Suprapubic skin (tissue), 3 donors: ENCODE measurements at regions not wholly inside any gene's neighbourhood (a gene's known extent, or its start where the extent isn't known, plus 50 kb on each side); places are given as distances from the start of the nearest gene placed in this dataset.
"Not testable (repeated sequence)": the region's sequence is repeated elsewhere in the genome, so short reads cannot be mapped to it uniquely, and the experiment has no call there.

ENCODE experiments used
- CTCF ChIP-seq, 2 donors: fragments of 200-600 bp in 1 of 2; fragments of 450-650 bp in 1 of 2; sonication (generic) in 1 of 2; IDR thresholded peaks; one replicate each; pipeline ENCODE4 v1.5.1; 2016 to 2019; ENCODE audit warnings: antibody characterized with exemption in 2 of 2, mild to moderate bottlenecking in 1 of 2, moderate library complexity in 1 of 2
- POLR2AphosphoS5 ChIP-seq, 3 donors: sonication (generic); formaldehyde crosslinking; IDR thresholded peaks; one replicate each; pipeline ENCODE4 v1.6.1; 2017; ENCODE audit warnings: antibody characterized with exemption in 3 of 3

- not testable (repeated sequence) for TF ChIP-seq CTCF, POLR2AphosphoS5 (IDR thresholded peaks at IDR 0.05)
These were observed 376.2 kb downstream of the CBLN4 start for GRCh38 chr20:55629143-55629542.
